Caco-2 (cell line): ENCODE measurements at regions not wholly inside any gene's neighbourhood (a gene's known extent, or its start where the extent isn't known, plus 50 kb on each side); places are given as distances from the start of the nearest gene placed in this dataset.

Source experiments
- BruUV-seq: library from RNA; stranded (reverse); fragments of 400-500 nt; replicated peaks from 2 replicates; lab custom pipeline; 2021; lab: Mats Ljungman, UMichigan
- CTCF ChIA-PET: fragments of 300-600 bp; sonication (Branson Sonifier 250); formaldehyde crosslinking; loops from one replicate; lab custom pipeline; 2022; ENCODE audit warnings: antibody characterized with exemption; lab: Charles Lee
- POLR2A ChIA-PET: fragments of 300-600 bp; sonication (Branson Sonifier 250); formaldehyde crosslinking; loops from one replicate; lab custom pipeline; 2022; ENCODE audit warnings: antibody characterized with exemption; lab: Charles Lee
- DNase-seq, 2 experiments: peaks; one replicate each; pipeline versions ENCODE4 v3.0.0 to v3.0.0-alpha.2; 2020 to 2022
- H3K27me3 ChIP-seq: replicated peaks from 2 replicates; pipeline ENCODE4 v1.6.0; 2011; ENCODE audit warnings: low read length; ENCODE audit not compliant: control insufficient read depth, insufficient read depth
- H3K36me3 ChIP-seq: 2 replicates; pipeline ENCODE4 v1.5.1; 2011; ENCODE audit warnings: low read length; ENCODE audit not compliant: control insufficient read depth, insufficient read depth
- H3K4me1 ChIP-seq: fragments of 250-450 bp; sonication (Bioruptor Pico); 2 replicates; pipeline ENCODE4 v1.5.1; 2020; ENCODE audit warnings: mild to moderate bottlenecking
- H3K4me3 ChIP-seq: 2 replicates; pipeline ENCODE4 v1.5.1; 2011; ENCODE audit warnings: low read depth, mild to moderate bottlenecking, control low read depth, low read length
- H3K9me3 ChIP-seq: fragments of 250-450 bp; sonication (Bioruptor Pico); 2 replicates; pipeline ENCODE4 v1.5.1; 2020; ENCODE audit warnings: mild to moderate bottlenecking, moderate library complexity
- H3K27ac Mint-ChIP-seq: one replicate; pipeline ENCODE4 v1.8.0; 2022; ENCODE audit warnings: mixed read lengths; ENCODE audit not compliant: unreplicated experiment
- H3K27me3 Mint-ChIP-seq: one replicate; pipeline ENCODE4 v1.8.0; 2022; ENCODE audit warnings: mixed read lengths; ENCODE audit not compliant: insufficient read depth, unreplicated experiment
- H3K36me3 Mint-ChIP-seq: one replicate; pipeline ENCODE4 v1.8.0; 2022; ENCODE audit warnings: mild to moderate bottlenecking, mixed read lengths; ENCODE audit not compliant: insufficient read depth, unreplicated experiment
- H3K4me1 Mint-ChIP-seq: one replicate; pipeline ENCODE4 v1.8.0; 2022; ENCODE audit warnings: low read depth, mixed read lengths; ENCODE audit not compliant: unreplicated experiment
- H3K4me3 Mint-ChIP-seq: one replicate; pipeline ENCODE4 v1.8.0; 2022; ENCODE audit warnings: mild to moderate bottlenecking, moderate library complexity, mixed read lengths; ENCODE audit not compliant: unreplicated experiment
- H3K9me3 Mint-ChIP-seq: one replicate; pipeline ENCODE4 v1.8.0; 2022; ENCODE audit warnings: mixed read lengths; ENCODE audit not compliant: unreplicated experiment
- CTCF ChIP-seq, 2 experiments: fragments of 200-600 bp in 1 of 2; IDR thresholded peaks; 1 replicate in 1 of 2; 2 replicates in 1 of 2; pipeline versions ENCODE4 v1.5.1 to v1.8.0; 2011 to 2022; ENCODE audit warnings: antibody characterized with exemption in 1 of 2, control low read depth in 1 of 2, inconsistent platforms in 1 of 2, low read depth in 1 of 2, low read length in 1 of 2, mild to moderate bottlenecking in 1 of 2, moderate library complexity in 1 of 2; ENCODE audit not compliant: insufficient read depth in 1 of 2, severe bottlenecking in 1 of 2, unreplicated experiment in 1 of 2
- intact Hi-C: fragments of 100-400 bp; cut with micrococcal nuclease; formaldehyde crosslinking; loops from one replicate; pipeline ENCODE4 v1.10.0; 2022; ENCODE audit not compliant: unreplicated experiment

GRCh38 chr1:90837420-90837819, 120.3 kb upstream of the BARHL2 start:
- no peak for DNase-seq
- Histone ChIP-seq H3K36me3 (no peaks in the 10 kb centered on the region), H3K9me3 (no peaks in the 10 kb centered on the region), H3K4me1 (no peaks in the 10 kb centered on the region), H3K27me3 (no peaks in the 10 kb centered on the region), H3K4me3 (no peak overlapping the region)
- Mint-ChIP-seq H3K36me3 (no peaks in the 10 kb centered on the region), H3K27me3 (no peaks in the 10 kb centered on the region), H3K4me3 (no peak overlapping the region), H3K4me1 (no peaks in the 10 kb centered on the region), H3K27ac (no peak overlapping the region), H3K9me3 (no peaks in the 10 kb centered on the region)
- no TSS peak for BruUV-seq
- intact Hi-C loops: no loop called here
- ChIA-PET POLR2A (no interaction called here), CTCF (no interaction called here)
- no peak for TF ChIP-seq CTCF (IDR thresholded peaks at IDR 0.05; ENCODE audit: insufficient read depth in 1 of 2, low read depth in 1 of 2, low read length in 1 of 2, severe bottlenecking in 1 of 2, unreplicated experiment in 1 of 2)

GRCh38 chr1:90836345-90836679, 119.2 kb upstream of the BARHL2 start:
- H3K36me3 Mint-ChIP-seq: no peaks in the 10 kb centered on the region
- no peaks in the 10 kb centered on the region for H3K9me3 ChIP-seq
- H3K9me3 Mint-ChIP-seq: no peaks in the 10 kb centered on the region
- H3K27me3 ChIP-seq: no peaks in the 10 kb centered on the region
- no peaks in the 10 kb centered on the region for H3K4me1 Mint-ChIP-seq
- BruUV-seq: no TSS peak
- H3K4me3 Mint-ChIP-seq: no peak overlapping the region
- H3K4me1 ChIP-seq: no peaks in the 10 kb centered on the region
- CTCF ChIA-PET: no interaction called here
- no peak for DNase-seq
- POLR2A ChIA-PET: no interaction called here
- no peak for TF ChIP-seq CTCF (IDR thresholded peaks at IDR 0.05; ENCODE audit: insufficient read depth in 1 of 2, low read depth in 1 of 2, low read length in 1 of 2, severe bottlenecking in 1 of 2, unreplicated experiment in 1 of 2)
- H3K27ac Mint-ChIP-seq: no peak overlapping the region
- H3K36me3 ChIP-seq: no peaks in the 10 kb centered on the region
- no peak overlapping the region for H3K4me3 ChIP-seq
- H3K27me3 Mint-ChIP-seq: no peaks in the 10 kb centered on the region
- intact Hi-C loops: no loop called here

GRCh38 chr1:90835661-90836344, 118.7 kb upstream of the BARHL2 start:
- Histone ChIP-seq H3K27me3 (no peaks in the 10 kb centered on the region), H3K36me3 (no peaks in the 10 kb centered on the region), H3K4me1 (no peaks in the 10 kb centered on the region), H3K9me3 (no peaks in the 10 kb centered on the region), H3K4me3 (no peak overlapping the region)
- Mint-ChIP-seq H3K27me3 (no peaks in the 10 kb centered on the region), H3K4me3 (no peak overlapping the region), H3K27ac (no peak overlapping the region), H3K9me3 (no peaks in the 10 kb centered on the region), H3K36me3 (no peaks in the 10 kb centered on the region), H3K4me1 (no peaks in the 10 kb centered on the region)
- BruUV-seq: no TSS peak
- intact Hi-C loops: no loop called here
- DNase-seq: no peak
- TF ChIP-seq CTCF (IDR thresholded peaks at IDR 0.05; ENCODE audit: insufficient read depth in 1 of 2, low read depth in 1 of 2, low read length in 1 of 2, severe bottlenecking in 1 of 2, unreplicated experiment in 1 of 2): no peak
- ChIA-PET POLR2A (no interaction called here), CTCF (no interaction called here)
